HG03280 (cell line): ENCODE measurements at regions not wholly inside any gene's neighbourhood (a gene's known extent, or its start where the extent isn't known, plus 50 kb on each side); places are given as distances from the start of the nearest gene placed in this dataset.
"Not testable (repeated sequence)": the region's sequence is repeated elsewhere in the genome, so short reads cannot be mapped to it uniquely, and the experiment has no call there.

Experiments
- ATAC-seq: cut with Tn5 transposase; IDR thresholded peaks from one replicate; pipeline ENCODE4 v1.9.1; 2021; ENCODE audit warnings: mild to moderate bottlenecking, moderate library complexity; ENCODE audit not compliant: unreplicated experiment

DNA sequence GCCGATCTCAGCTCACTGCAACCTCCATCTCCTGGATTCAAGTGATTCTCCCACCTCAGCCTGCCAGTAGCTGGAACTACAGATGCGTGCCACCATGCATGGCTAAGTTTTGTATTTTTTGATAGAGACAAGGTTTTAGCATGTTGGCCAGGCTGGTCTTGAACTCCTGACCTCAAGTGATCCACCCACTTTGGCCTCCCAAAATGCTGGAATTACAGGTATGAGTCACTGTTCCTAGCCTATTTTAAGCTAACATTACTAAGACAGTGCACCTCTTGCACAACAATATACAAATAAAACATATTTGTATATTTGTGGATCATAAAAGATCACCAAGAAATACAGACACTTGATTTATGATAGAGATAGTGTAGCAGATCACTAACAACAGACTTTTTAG, 139.1 kb downstream of the DUSP10 start:
- no peak for ATAC-seq

DNA sequence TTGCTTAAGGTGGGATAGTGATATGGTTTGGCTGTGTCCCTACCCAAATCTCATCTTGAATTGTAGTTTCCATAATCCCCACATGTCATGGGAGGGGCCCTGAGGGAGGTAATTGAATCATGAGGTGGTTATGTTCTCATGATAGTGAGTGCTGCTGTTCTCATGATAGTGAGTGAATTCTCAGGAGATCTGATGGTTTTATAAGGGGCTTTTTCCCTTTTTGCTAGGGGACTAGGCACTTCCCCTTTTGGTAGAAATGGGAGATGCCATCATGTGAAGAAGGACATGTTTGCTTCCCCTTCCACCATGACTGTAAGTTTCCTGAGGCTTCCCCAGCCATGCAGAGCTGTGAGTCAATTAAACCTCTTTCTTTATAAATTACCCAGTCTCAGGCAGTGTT, 137.5 kb downstream of the DUSP10 start:
- not testable (repeated sequence) for ATAC-seq

GRCh38 chr1:221604948-221605347, 136.9 kb downstream of the DUSP10 start:
- ATAC-seq = no peak

GRCh38 chr1:221605569-221605968, 136.3 kb downstream of the DUSP10 start:
- no peak for ATAC-seq

GRCh38 chr1:221606256-221606655, 135.6 kb downstream of the DUSP10 start:
- no peak for ATAC-seq

DNA sequence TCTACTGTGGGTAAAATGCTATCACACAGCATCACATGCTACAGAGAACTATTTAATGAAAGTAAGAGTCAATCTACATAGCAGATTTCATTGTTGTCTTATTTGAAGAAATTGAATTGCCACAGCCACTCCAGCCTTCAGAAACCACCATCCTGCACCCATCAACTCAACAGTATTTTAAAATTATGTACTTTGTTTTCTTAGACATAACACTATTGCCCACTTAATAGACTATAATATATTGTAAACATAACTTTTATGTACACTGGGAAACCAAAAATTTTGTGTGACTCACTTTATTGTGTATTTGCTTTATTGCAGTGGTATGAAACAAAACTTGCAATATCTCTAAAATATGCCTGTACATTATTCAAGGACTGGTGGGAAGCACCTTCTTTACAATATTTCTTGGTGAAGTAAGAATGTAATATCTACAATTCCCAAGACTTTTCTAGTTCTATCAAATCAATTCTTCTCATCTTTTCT, 133.0 kb downstream of the DUSP10 start:
- no peak for ATAC-seq

DNA sequence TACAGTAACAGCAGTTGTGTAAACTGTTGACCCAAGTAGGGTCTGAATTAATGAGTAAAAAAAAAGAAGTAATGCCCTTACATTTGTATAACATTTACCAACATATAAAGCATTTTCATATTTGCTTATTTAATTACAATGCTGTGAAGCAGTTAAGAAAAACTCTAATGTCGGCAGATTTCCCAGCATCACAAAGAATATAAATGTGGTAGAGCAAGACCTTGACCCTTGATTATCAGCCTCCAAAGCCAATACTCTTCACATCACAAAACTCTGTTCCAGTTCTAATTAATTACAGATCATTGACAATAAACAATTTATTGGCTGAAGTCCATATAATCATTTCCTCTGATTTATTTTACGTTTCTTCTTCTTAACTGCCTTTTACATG, 130.2 kb downstream of the DUSP10 start:
- no peak for ATAC-seq

- ATAC-seq = no peak
Observed at GRCh38 chr1:221612047-221612777, 129.7 kb downstream of the DUSP10 start.

- ATAC-seq = no peak
Observed at GRCh38 chr1:221620437-221621384, 121.2 kb downstream of the DUSP10 start.

GRCh38 chr1:221621683-221622082, 120.2 kb downstream of the DUSP10 start:
- no peak for ATAC-seq

DNA sequence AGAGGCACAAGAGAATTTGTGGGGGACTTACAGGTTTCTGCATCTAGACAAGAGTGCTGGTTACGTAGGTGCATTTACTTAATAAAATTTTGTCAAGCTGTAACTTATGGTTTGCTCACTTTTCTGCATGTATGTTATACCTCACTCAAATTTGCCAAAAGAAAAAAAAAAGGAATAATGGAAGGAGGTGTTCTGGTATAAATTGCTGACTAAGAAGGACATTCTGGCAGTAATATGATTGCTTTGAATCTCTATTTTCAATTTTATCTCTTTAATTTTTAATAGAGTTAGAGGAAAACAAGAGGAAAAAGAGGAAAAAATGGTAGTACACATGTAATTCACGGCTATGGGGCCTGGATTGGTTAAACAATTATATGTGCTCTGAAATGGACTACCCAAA, 119.5 kb downstream of the DUSP10 start:
- no peak for ATAC-seq

- ATAC-seq = no peak
Observed at GRCh38 chr1:221625026-221625425, 116.9 kb downstream of the DUSP10 start.

DNA sequence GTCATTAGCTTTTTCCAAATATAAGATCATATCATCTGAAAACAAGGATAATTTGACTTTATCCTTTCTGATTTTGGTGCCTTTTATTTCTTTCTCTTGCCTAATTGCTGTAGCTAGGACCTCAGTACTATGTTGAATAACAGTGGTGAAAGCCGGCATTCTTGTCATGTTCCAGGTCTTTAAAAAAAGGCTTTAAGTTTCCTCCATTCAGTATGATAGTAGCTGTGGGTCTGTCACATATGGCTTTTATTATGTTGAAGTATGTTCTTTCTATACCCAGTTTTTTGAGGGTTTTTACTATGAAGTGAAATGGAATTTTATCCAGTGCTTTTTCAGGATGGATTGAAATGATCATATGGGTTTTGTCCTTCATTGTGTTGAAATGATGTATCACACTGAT, 115.8 kb downstream of the DUSP10 start:
- ATAC-seq = no peak

- ATAC-seq = no peak
Observed at GRCh38 chr1:221630236-221630635, 111.7 kb downstream of the DUSP10 start.

- ATAC-seq = no peak
Observed at GRCh38 chr1:221631556-221631955, 110.3 kb downstream of the DUSP10 start.

DNA sequence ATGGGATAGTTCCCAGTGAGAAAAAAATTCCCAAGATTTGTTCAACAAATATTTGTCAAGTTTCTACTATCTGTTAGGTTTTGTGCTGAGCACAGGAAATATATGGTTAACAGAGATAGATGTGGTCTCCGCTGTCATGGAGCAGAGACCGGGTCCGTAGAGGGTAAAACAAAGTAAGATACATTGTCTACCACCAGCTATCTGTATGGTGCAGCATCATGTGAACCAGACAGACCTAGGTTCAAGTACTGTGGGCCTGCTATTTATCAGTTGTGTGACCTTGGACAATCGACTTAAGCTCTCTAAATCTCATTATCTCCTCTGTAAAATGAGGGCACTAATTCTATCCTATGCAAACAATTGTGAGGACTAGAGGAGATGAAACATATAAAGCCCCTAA, 109.8 kb downstream of the DUSP10 start:
- no peak for ATAC-seq

DNA sequence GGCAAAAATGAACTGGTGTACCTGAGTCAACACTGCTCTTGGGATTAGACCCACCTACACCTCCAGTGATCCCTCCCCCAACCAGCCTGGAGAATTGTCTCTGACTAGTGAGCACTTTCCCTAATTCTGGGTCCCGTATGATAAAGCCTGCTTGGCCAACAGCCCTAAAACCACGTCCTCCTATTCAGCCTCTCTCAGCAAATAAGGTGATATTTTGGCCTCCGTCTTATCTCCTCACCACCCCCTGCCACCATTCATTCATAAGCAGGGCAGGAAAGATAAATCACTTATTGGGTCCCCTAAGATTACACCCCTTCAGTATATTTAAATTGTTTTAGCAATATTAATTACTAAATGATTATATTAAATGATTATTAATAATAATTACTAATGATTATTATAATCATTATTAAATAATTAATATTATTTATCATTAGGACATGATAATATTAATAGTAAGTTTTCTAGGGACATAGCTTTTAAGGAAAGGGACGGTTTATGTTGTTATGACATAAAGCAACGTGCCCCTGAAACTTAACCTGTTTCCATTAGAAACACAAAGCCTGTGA, 108.0 kb downstream of the DUSP10 start:
- ATAC-seq = no peak

GRCh38 chr1:221634606-221635005, 107.3 kb downstream of the DUSP10 start:
- no peak for ATAC-seq

DNA sequence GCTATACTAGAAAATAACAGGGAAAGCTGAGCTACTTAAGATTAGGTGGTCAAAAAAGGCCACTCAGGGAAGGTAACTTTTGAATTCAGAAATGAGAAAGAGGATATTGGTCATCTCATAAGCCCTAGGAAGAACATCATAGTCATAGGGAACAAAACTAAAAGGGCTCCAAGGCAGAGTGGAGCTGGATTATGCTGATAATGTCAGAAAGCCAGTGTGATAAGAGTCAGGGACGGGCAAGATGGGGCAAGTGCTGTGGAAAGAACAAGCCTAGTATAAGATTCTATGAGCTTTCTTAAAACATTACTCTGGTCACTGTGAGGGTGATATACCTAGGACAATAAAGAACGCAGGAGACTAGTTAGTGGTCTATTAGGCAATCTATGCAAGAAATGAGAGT, 106.6 kb downstream of the DUSP10 start:
- no peak for ATAC-seq

- no peak for ATAC-seq
Observed at GRCh38 chr1:221636096-221636495, 105.8 kb downstream of the DUSP10 start.

- ATAC-seq = no peak
Observed at GRCh38 chr1:221636967-221637366, 104.9 kb downstream of the DUSP10 start.

GRCh38 chr1:221637641-221638041, 104.2 kb downstream of the DUSP10 start:
- ATAC-seq = no peak
